Body of pancreas (tissue), 4 donors: ENCODE measurements at regions not wholly inside any gene's neighbourhood (a gene's known extent, or its start where the extent isn't known, plus 50 kb on each side); places are given as distances from the start of the nearest gene placed in this dataset.

Source experiments
- ATAC-seq: fragments of 150-250 bp; one replicate; pipeline ENCODE4 v1.9.1; 2016
- DNase-seq, 4 donors: peaks; one replicate each; pipeline ENCODE4 v3.0.0-alpha.2; 2019
- H3K27ac ChIP-seq, 4 donors: fragments of 200-600 bp; sonication (generic); 1 replicate in 3 of 4; 2 replicates in 1 of 4; pipeline versions ENCODE4 v1.5.1 to v1.6.1; 2016 to 2019; ENCODE audit warnings: mild to moderate bottlenecking in 1 of 4, mixed read lengths in 1 of 4, moderate library complexity in 1 of 4
- H3K27me3 ChIP-seq, 2 donors: fragments of 200-600 bp; sonication (generic); one replicate each; pipeline ENCODE4 v1.6.0; 2016; ENCODE audit warnings: mild to moderate bottlenecking in 1 of 2
- H3K36me3 ChIP-seq, 2 donors: fragments of 200-600 bp; sonication (generic); replicated peaks in 1 of 2; 2 replicates each; pipeline ENCODE4 v1.5.1; 2016; ENCODE audit warnings: low read depth in 2 of 2; ENCODE audit not compliant: insufficient read depth in 1 of 2
- H3K4me1 ChIP-seq: fragments of 200-600 bp; sonication (generic); one replicate; pipeline ENCODE4 v1.6.0; 2016
- H3K4me3 ChIP-seq, 2 donors: fragments of 200-600 bp; sonication (generic); 1 replicate in 1 of 2; 2 replicates in 1 of 2; pipeline ENCODE4 v1.5.1; 2016 to 2019
- H3K9me3 ChIP-seq, 3 donors: fragments of 200-600 bp; sonication (generic); 1 replicate in 2 of 3; 2 replicates in 1 of 3; pipeline ENCODE4 v1.5.1; 2016
- POLR2A ChIP-seq, 3 donors: fragments of 450-650 bp; IDR thresholded peaks; one replicate each; pipeline ENCODE4 v1.6.1; 2016; ENCODE audit warnings: antibody characterized with exemption in 3 of 3, mild to moderate bottlenecking in 2 of 3
- WGBS, 2 donors: methylation state at CpG; one replicate each; pipeline ENCODE4 v1.1.5; 2017; 5-methylcytosine and 5-hydroxymethylcytosine counted together
- intact Hi-C: fragments of 100-400 bp; cut with DNase I; formaldehyde crosslinking; loops from one replicate; pipeline ENCODE4 v1.15.1; 2023
- TF ChIP-seq, protein P1 (sequence below), 7 experiments: fragments of 450-650 bp in 4 of 7; fragments of 200-600 bp in 3 of 7; sonication (generic) in 3 of 7; IDR thresholded peaks; one replicate each; pipeline ENCODE4 v1.5.1; 2016 to 2019; ENCODE audit warnings: antibody characterized with exemption in 7 of 7

DNA sequence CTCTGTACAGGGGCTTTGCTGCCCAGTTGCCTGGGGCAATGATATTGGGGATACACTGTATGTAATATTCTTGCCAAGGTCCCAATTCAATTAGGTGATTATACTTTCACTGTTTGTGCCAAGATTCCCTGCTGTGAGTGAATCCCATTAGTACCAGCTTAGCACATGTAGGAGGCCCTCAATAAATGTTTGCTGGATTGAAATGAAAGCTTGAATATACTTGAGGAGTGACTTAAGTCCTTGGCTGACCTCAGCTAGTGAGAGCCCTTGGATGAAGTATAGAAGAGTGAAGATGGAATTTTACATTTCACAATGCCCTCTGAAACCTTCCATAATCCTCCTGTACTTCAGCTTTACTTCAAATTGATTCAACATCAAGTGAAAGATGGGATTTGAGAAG, 102.9 kb downstream of the GATA6 start:
- no peak overlapping the region for H3K4me3 ChIP-seq
- H3K4me1 ChIP-seq, result no peaks in the 10 kb centered on the region
- no peaks in the 10 kb centered on the region for H3K36me3 ChIP-seq
- no peaks in the 10 kb centered on the region for H3K9me3 ChIP-seq
- DNase-seq (no peak), ATAC-seq (no peak)
- no peaks in the 10 kb centered on the region for H3K27me3 ChIP-seq
- intact Hi-C loops, result no loop called here
- TF ChIP-seq, protein P1, sequence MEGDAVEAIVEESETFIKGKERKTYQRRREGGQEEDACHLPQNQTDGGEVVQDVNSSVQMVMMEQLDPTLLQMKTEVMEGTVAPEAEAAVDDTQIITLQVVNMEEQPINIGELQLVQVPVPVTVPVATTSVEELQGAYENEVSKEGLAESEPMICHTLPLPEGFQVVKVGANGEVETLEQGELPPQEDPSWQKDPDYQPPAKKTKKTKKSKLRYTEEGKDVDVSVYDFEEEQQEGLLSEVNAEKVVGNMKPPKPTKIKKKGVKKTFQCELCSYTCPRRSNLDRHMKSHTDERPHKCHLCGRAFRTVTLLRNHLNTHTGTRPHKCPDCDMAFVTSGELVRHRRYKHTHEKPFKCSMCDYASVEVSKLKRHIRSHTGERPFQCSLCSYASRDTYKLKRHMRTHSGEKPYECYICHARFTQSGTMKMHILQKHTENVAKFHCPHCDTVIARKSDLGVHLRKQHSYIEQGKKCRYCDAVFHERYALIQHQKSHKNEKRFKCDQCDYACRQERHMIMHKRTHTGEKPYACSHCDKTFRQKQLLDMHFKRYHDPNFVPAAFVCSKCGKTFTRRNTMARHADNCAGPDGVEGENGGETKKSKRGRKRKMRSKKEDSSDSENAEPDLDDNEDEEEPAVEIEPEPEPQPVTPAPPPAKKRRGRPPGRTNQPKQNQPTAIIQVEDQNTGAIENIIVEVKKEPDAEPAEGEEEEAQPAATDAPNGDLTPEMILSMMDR (IDR thresholded peaks at IDR 0.05), result no peak
- TF ChIP-seq POLR2A (IDR thresholded peaks at IDR 0.05), result no peak
- H3K27ac ChIP-seq, result no peak overlapping the region

DNA sequence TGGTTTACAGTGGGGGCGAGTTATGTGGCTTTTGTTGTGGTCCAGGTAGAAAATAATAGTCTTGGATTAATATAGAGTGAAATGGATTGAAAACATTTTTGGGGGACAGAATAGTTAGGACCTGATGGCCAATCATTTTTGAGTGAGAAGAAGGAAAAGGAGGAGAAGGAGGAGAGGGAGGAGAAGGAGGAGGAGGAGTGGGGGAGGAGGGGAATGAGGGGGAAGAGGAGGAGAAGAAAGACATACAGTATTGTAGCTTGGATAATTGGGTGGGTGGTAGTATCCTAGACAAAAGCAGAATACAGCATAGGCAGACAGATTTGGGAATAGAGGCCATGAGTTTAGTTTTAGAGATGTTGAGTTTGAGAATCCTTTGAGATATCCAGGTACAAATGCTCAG, 101.6 kb downstream of the GATA6 start:
- intact Hi-C loops, result no loop called here
- no peak for DNase-seq
- no peaks in the 10 kb centered on the region for H3K36me3 ChIP-seq
- no peak overlapping the region for H3K27ac ChIP-seq
- no peaks in the 10 kb centered on the region for H3K27me3 ChIP-seq
- 86 to 93% methylated on average over 1 of the region's 1 CpG for WGBS, 2 donors
- ATAC-seq, result no peak
- no peak overlapping the region for H3K4me3 ChIP-seq
- TF ChIP-seq, protein P1 (IDR thresholded peaks at IDR 0.05), result no peak
- TF ChIP-seq POLR2A (IDR thresholded peaks at IDR 0.05), result no peak
- H3K4me1 ChIP-seq, result no peaks in the 10 kb centered on the region
- no peaks in the 10 kb centered on the region for H3K9me3 ChIP-seq

DNA sequence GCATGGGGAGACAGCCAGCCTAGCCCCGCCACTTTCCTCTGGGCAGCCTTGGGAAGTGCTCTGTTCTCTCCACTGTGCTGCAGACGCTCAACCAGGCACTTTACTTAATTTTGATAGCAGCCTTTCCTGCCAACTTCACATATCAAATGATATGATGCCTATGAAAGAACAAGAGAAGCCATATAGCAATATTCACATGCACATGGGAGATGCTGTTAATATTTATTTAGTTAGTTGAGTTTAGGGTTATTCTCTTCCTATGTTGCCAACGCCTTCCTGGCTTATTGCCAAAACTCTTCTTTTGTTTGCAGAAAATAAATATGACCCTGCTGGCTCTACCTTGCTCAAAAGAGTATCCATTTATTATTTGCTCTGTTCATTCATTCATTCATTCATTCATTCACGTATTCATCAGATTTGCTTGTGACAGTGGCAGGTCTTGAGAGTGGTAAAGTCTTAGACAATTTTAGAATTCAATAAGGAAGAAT, 99.3 kb downstream of the GATA6 start:
- no peaks in the 10 kb centered on the region for H3K4me1 ChIP-seq
- no peaks in the 10 kb centered on the region for H3K36me3 ChIP-seq
- H3K27me3 ChIP-seq, result no peaks in the 10 kb centered on the region
- H3K4me3 ChIP-seq, result no peak overlapping the region
- no peaks in the 10 kb centered on the region for H3K9me3 ChIP-seq
- intact Hi-C loops, result no loop called here
- 63 to 66% methylated on average over 4 of the region's 4 CpGs for WGBS, 2 donors
- no peak for DNase-seq
- no peak overlapping the region for H3K27ac ChIP-seq
- ATAC-seq, result no peak
- TF ChIP-seq, protein P1 (IDR thresholded peaks at IDR 0.05), result no peak
- TF ChIP-seq POLR2A (IDR thresholded peaks at IDR 0.05), result no peak

DNA sequence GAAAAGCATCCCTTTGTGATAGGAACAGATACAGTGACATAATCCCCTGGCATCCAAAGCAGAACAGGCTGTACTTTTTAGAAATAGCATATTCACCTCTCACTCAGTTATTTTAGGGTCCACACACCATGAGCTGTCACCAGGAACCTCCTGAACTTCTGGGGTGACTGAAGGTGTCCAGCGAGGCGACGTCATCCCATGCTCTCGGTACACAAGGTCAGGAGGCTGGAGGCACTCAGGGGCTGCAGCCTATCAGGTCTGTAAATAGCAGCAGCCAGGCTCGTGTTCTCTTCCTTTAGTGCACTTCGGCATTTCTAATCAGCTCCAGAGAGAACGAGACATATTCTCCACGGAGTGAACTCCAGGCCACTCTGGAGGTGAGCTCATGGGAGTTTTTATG, 98.3 kb downstream of the GATA6 start:
- H3K4me3 ChIP-seq, result no peak overlapping the region
- no peak for ATAC-seq
- DNase-seq, result no peak
- H3K4me1 ChIP-seq, result no peaks in the 10 kb centered on the region
- 54 to 62% methylated on average over 8 of the region's 8 CpGs for WGBS, 2 donors
- no peak overlapping the region for H3K27ac ChIP-seq
- H3K27me3 ChIP-seq, result no peaks in the 10 kb centered on the region
- H3K36me3 ChIP-seq, result no peaks in the 10 kb centered on the region
- TF ChIP-seq, protein P1 (IDR thresholded peaks at IDR 0.05), result no peak
- TF ChIP-seq POLR2A (IDR thresholded peaks at IDR 0.05), result no peak
- H3K9me3 ChIP-seq, result no peaks in the 10 kb centered on the region
- intact Hi-C loops, result no loop called here

DNA sequence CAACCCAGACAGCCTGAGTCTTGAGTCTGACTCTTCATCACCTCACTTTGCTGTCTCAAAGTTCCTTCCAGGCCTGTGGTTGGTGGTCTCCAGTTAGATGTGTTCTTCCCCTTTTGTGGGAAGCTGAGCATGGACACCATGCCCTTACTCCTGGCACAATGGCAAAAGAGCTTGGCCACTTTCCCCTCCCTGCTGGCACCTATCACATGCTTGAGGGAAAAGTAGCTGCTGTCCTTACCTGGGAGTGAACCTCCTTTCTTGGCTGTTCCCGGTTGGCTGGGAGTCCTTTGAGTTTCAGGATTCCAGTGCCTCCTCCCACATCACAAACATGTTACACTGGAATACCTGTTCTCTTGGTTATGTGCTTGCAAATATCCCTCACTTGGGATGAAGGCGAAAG, 97.8 kb downstream of the GATA6 start:
- intact Hi-C loops, result no loop called here
- no peaks in the 10 kb centered on the region for H3K27me3 ChIP-seq
- no peaks in the 10 kb centered on the region for H3K4me1 ChIP-seq
- no peak overlapping the region for H3K4me3 ChIP-seq
- no peak overlapping the region for H3K27ac ChIP-seq
- TF ChIP-seq, protein P1 (IDR thresholded peaks at IDR 0.05), result no peak
- no peak for TF ChIP-seq POLR2A (IDR thresholded peaks at IDR 0.05)
- H3K36me3 ChIP-seq, result no peaks in the 10 kb centered on the region
- H3K9me3 ChIP-seq, result no peaks in the 10 kb centered on the region
- WGBS, 2 donors, result 70 to 83% methylated on average over 2 of the region's 2 CpGs
- DNase-seq, result no peak
- ATAC-seq, result no peak
